B cell (primary cell): ENCODE measurements at regions not wholly inside any gene's neighbourhood (a gene's known extent, or its start where the extent isn't known, plus 50 kb on each side); places are given as distances from the start of the nearest gene placed in this dataset.
A peak's percentile ranks its signal among the peaks of the same experiment; 100 is the strongest.

Source experiments
- ATAC-seq: fragments of 200-7000 bp; cut with Tn5 transposase; one replicate; pipeline ENCODE4 v1.10.0; 2021; ENCODE audit warnings: low read depth, mild to moderate bottlenecking, moderate number of reproducible peaks, moderate library complexity
- CTCF ChIA-PET: fragments of 350-600 bp; sonication (Branson Sonifier 250); formaldehyde crosslinking; loops from one replicate; lab custom pipeline; 2021; ENCODE audit warnings: antibody characterized with exemption, inconsistent platforms; lab: Charles Lee
- POLR2A ChIA-PET: fragments of 350-600 bp; sonication (Branson Sonifier 250); formaldehyde crosslinking; loops from one replicate; lab custom pipeline; 2021; ENCODE audit warnings: antibody characterized with exemption; lab: Charles Lee
- DNase-seq: peaks from one replicate; pipeline ENCODE4 v3.0.0; 2013
- H2AFZ ChIP-seq: 2 replicates; pipeline ENCODE4 v1.6.1; 2012; ENCODE audit warnings: mild to moderate bottlenecking, low read depth, low read length; ENCODE audit not compliant: insufficient read depth, poor library complexity, severe bottlenecking
- H3K27ac ChIP-seq, 2 donors: 1 replicate in 1 of 2; 2 replicates in 1 of 2; pipeline ENCODE4 v1.5.1; 2012 to 2013; ENCODE audit warnings: low read length in 2 of 2, mild to moderate bottlenecking in 2 of 2, moderate library complexity in 1 of 2
- H3K27me3 ChIP-seq, 4 experiments: fragments of 200-600 bp in 1 of 4; sonication (generic) in 1 of 4; replicated peaks in 1 of 4; 1 replicate in 2 of 4; 2 replicates in 2 of 4; pipeline versions ENCODE4 v1.6.1 to v1.7.0; 2013 to 2016; ENCODE audit warnings: low read length in 3 of 4, mild to moderate bottlenecking in 2 of 4, mixed read lengths in 1 of 4, moderate library complexity in 1 of 4; ENCODE audit not compliant: insufficient read depth in 4 of 4, control insufficient read depth in 3 of 4; ENCODE audit errors: control extremely low read depth in 1 of 4
- H3K36me3 ChIP-seq, 2 experiments: replicated peaks in 1 of 2; 1 replicate in 1 of 2; 2 replicates in 1 of 2; pipeline versions ENCODE4 v1.6.1 to v1.7.1; 2013; ENCODE audit warnings: low read length in 1 of 2; ENCODE audit not compliant: insufficient read depth in 2 of 2, control insufficient read depth in 1 of 2; ENCODE audit errors: control extremely low read depth in 1 of 2, extremely low read depth in 1 of 2
- H3K4me1 ChIP-seq, 2 donors: fragments of 200-600 bp in 1 of 2; sonication (generic) in 1 of 2; 1 replicate in 1 of 2; 2 replicates in 1 of 2; pipeline versions ENCODE4 v1.5.1 to v1.6.1; 2013 to 2017; ENCODE audit warnings: low read length in 2 of 2; ENCODE audit not compliant: control insufficient read depth in 2 of 2, insufficient read depth in 2 of 2
- H3K4me2 ChIP-seq: replicated peaks from 2 replicates; pipeline ENCODE3; 2012; ENCODE audit warnings: mild to moderate bottlenecking, low read depth, low read length; ENCODE audit not compliant: poor library complexity, severe bottlenecking
- H3K4me3 ChIP-seq, 5 experiments: fragments of 200-600 bp in 1 of 5; sonication (generic) in 1 of 5; 1 replicate in 3 of 5; 2 replicates in 2 of 5; pipeline versions ENCODE4 v1.5.1 to v1.7.0; 2011 to 2016; ENCODE audit warnings: low read length in 4 of 5, mild to moderate bottlenecking in 4 of 5, low read depth in 2 of 5, control low read depth in 1 of 5, moderate library complexity in 1 of 5; ENCODE audit not compliant: insufficient read depth in 1 of 5; ENCODE audit errors: control extremely low read depth in 1 of 5, extremely low read depth in 1 of 5
- H3K79me2 ChIP-seq: fragments of 200-600 bp; sonication (generic); one replicate; pipeline ENCODE4 v1.6.0; 2016; ENCODE audit warnings: low read length; ENCODE audit not compliant: control insufficient read depth, insufficient read depth
- H3K9ac ChIP-seq: fragments of 200-600 bp; sonication (generic); 2 replicates; pipeline ENCODE4 v1.6.1; 2017; ENCODE audit warnings: mild to moderate bottlenecking, low read length, moderate library complexity
- H3K9me3 ChIP-seq, 3 donors: one replicate each; pipeline versions ENCODE4 v1.6.1 to v1.7.1; 2013; ENCODE audit warnings: low read length in 2 of 3; ENCODE audit not compliant: control insufficient read depth in 2 of 3, insufficient read depth in 1 of 3; ENCODE audit errors: control extremely low read depth in 1 of 3
- H4K20me1 ChIP-seq: 2 replicates; pipeline ENCODE4 v1.6.0; 2012; ENCODE audit warnings: mild to moderate bottlenecking, low read length; ENCODE audit not compliant: insufficient read depth, control insufficient read depth, poor library complexity, severe bottlenecking
- H3K27ac Mint-ChIP-seq: one replicate; pipeline ENCODE4 v1.8.0; 2021; ENCODE audit warnings: mixed read lengths
- H3K27me3 Mint-ChIP-seq: one replicate; pipeline ENCODE4 v1.8.0; 2021; ENCODE audit warnings: mixed read lengths
- H3K4me1 Mint-ChIP-seq: one replicate; pipeline ENCODE4 v1.8.0; 2021; ENCODE audit warnings: mixed read lengths
- H3K4me3 Mint-ChIP-seq: one replicate; pipeline ENCODE4 v1.8.0; 2021; ENCODE audit warnings: mixed read lengths
- H3K9me3 Mint-ChIP-seq: one replicate; pipeline ENCODE4 v1.8.0; 2022; ENCODE audit warnings: mixed read lengths; ENCODE audit not compliant: insufficient read depth
- EZH2 ChIP-seq: IDR thresholded peaks from 2 replicates; pipeline ENCODE4 v1.6.1; 2012; ENCODE audit warnings: borderline replicate concordance, low read depth, mild to moderate bottlenecking, moderate library complexity, low read length; ENCODE audit not compliant: insufficient read depth, poor library complexity, severe bottlenecking
- WGBS: methylation state at CpG from one replicate; pipeline ENCODE4 v1.1.5; 2013; ENCODE audit warnings: missing lambda C conversion rate; ENCODE audit not compliant: insufficient coverage; 5-methylcytosine and 5-hydroxymethylcytosine counted together
- intact Hi-C: fragments of 100-400 bp; cut with micrococcal nuclease; formaldehyde crosslinking; loops from one replicate; pipeline ENCODE4 v1.10.0; 2022
- TF ChIP-seq, protein P1 (sequence below): fragments of 200-600 bp; IDR thresholded peaks from one replicate; pipeline ENCODE4 v1.8.0; 2022; ENCODE audit warnings: antibody characterized with exemption, mild to moderate bottlenecking

DNA sequence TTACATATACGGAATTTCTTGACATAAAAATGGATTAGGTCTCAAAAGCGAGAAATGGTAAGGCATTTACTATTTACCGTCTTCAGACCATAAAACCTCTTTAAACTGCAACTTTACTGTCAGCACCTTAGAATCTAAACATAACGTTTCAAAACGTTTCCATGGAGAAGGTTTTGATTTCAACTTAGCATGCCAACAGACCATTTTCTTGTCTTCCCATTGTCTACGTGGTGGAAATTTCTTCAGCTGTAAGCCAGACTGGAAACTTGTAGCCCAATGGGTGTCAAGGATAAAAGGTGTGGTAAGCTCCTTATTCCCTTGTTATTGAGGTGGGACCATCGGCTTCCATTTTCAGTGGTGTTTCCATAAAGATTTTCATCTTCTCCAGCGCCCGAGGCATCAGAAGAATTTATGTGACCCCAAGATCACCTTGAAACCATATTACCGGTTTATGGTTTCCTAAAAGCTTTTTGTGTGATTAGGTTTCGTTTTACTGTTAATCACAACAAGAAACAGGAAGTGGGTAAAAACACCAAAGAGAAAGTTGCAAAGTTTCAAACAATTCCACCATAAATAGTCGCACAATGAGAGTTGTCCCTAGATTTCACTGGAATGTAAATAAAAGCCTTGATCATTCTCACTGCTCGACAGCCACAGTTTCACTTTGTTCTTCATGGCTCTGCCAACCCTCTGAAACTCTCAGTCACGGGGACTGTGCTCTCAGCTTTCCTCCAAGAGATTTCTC is 63.0 kb upstream of the CD2AP start:
- TF ChIP-seq EZH2, result no peak
- no peaks in the 10 kb centered on the region for H3K79me2 ChIP-seq
- intact Hi-C loops, result loop anchor here (1.0 to 10.0 kb wide), 8 partner anchors 26 to 1996 kb away; no protein-coding TSS in a partner anchor
- ATAC-seq, result peak; percentile 26
- POLR2A ChIA-PET, result interaction anchor here (0.7 to 1.3 kb wide), 2 partner anchors 63 kb away, joined by 3 read pairs; partner anchors contain the start of gene CD2AP
- Mint-ChIP-seq H3K4me3 (peak overlapping the region; percentile 84), H3K27ac (peak overlapping the region; percentile 83), H3K4me1 (peaks cover 16% of the 10 kb centered on the region), H3K9me3 (no peaks in the 10 kb centered on the region), H3K27me3 (no peaks in the 10 kb centered on the region)
- no peaks in the 10 kb centered on the region for H3K36me3 ChIP-seq
- H4K20me1 ChIP-seq, result no peaks in the 10 kb centered on the region
- H2AFZ ChIP-seq, result peak overlapping the region; percentile 83
- WGBS, result 15% methylated on average over 5 of the region's 14 CpGs
- DNase-seq, result peak; percentile 54
- no peaks in the 10 kb centered on the region for H3K27me3 ChIP-seq
- peak overlapping the region; percentile 75 for H3K4me2 ChIP-seq
- peak overlapping the region; percentile 68 for H3K9ac ChIP-seq
- H3K4me1 ChIP-seq, result peaks cover 13 to 17% of the 10 kb centered on the region in 2 donors
- H3K9me3 ChIP-seq, result no peaks in the 10 kb centered on the region
- H3K4me3 ChIP-seq, result peak overlapping the region; percentile 46 to 83 (median 58)
- peak overlapping the region; percentile 13 to 48 for H3K27ac ChIP-seq
- CTCF ChIA-PET, result interaction anchor here (0.7 to 7.0 kb wide), 15 partner anchors 10 to 372 kb away, joined by 3 to 59 read pairs (median 6); partner anchors contain the start of genes CD2AP and OPN5

DNA sequence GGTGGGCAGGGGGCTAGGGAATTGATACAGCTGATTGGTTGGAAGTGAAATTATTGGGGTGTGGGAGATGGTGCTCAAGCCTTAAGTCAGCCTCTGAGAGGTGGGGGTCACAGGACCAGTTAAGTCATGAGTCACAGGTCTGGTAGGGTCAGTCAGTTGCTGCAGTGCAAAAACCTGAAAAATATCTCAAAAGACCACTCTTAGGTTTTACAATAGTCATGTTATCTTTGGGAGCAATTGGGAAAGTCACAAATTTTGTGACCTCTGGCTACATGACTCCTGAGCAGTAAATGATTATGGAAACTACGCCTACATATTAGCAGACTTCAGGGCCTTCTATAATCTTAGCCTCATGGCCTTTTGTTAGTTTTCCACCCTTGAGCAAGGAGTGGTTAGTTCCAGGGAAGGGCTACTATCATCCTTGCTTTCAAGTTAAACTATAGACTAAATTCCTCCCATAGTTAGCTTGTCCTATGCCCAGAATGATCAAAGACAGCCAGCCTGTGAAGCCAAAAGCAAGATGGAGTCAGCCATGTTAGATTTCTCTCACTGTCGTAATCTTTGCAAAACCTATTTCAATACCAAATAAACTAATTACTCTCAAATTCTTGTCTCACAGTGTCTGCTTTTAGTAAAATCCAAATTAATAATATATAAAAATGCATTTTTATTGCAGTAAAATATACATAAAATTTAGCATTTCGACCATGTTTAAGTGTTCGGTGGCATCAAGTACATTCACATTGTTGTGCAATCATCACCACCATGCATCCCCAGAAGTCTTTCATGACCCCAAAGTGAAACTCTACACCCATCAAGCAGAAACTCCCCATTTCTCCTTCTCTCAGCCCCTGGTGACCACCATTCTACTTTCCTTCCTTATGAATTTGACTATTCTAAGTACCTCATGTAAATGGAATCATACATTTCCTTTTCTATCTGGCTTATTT is 60.9 kb upstream of the CD2AP start:
- no peak overlapping the region for H3K27ac Mint-ChIP-seq
- intact Hi-C loops, result loop anchor here (10.0 kb wide), 1 partner anchor 188 kb away; no protein-coding TSS in a partner anchor
- CTCF ChIA-PET, result interaction anchor here (0.9 to 7.0 kb wide), 2 partner anchors 363 to 372 kb away, joined by 3 to 59 read pairs; partner anchors contain the start of gene OPN5

More for the DNA sequence above, 60.9 kb upstream of the CD2AP start:
- DNase-seq (no peak), ATAC-seq (no peak)
- Histone ChIP-seq H3K9me3 (no peaks in the 10 kb centered on the region), H3K4me2 (no peak overlapping the region), H3K9ac (no peak overlapping the region), H3K27ac (no peak overlapping the region), H4K20me1 (no peaks in the 10 kb centered on the region), H3K4me3 (no peak overlapping the region), H3K27me3 (no peaks in the 10 kb centered on the region), H3K79me2 (no peaks in the 10 kb centered on the region), H3K36me3 (no peaks in the 10 kb centered on the region), H2AFZ (no peak overlapping the region), H3K4me1 (peaks cover 13 to 17% of the 10 kb centered on the region in 2 donors)
- Mint-ChIP-seq H3K4me3 (no peak overlapping the region), H3K27me3 (no peaks in the 10 kb centered on the region), H3K4me1 (peaks cover 16% of the 10 kb centered on the region), H3K9me3 (no peaks in the 10 kb centered on the region)
- 100% methylated on average over 2 of the region's 4 CpGs for WGBS
- TF ChIP-seq, protein P1, sequence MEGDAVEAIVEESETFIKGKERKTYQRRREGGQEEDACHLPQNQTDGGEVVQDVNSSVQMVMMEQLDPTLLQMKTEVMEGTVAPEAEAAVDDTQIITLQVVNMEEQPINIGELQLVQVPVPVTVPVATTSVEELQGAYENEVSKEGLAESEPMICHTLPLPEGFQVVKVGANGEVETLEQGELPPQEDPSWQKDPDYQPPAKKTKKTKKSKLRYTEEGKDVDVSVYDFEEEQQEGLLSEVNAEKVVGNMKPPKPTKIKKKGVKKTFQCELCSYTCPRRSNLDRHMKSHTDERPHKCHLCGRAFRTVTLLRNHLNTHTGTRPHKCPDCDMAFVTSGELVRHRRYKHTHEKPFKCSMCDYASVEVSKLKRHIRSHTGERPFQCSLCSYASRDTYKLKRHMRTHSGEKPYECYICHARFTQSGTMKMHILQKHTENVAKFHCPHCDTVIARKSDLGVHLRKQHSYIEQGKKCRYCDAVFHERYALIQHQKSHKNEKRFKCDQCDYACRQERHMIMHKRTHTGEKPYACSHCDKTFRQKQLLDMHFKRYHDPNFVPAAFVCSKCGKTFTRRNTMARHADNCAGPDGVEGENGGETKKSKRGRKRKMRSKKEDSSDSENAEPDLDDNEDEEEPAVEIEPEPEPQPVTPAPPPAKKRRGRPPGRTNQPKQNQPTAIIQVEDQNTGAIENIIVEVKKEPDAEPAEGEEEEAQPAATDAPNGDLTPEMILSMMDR, result no peak
- no peak for TF ChIP-seq EZH2
- POLR2A ChIA-PET, result no interaction called here
